ENCODE measurements at regions not wholly inside any gene's neighbourhood (a gene's known extent, or its start where the extent isn't known, plus 50 kb on each side); places are given as distances from the start of the nearest gene placed in this dataset.
"Not testable (repeated sequence)": the region's sequence is repeated elsewhere in the genome, so short reads cannot be mapped to it uniquely, and the experiment has no call there.

DNA sequence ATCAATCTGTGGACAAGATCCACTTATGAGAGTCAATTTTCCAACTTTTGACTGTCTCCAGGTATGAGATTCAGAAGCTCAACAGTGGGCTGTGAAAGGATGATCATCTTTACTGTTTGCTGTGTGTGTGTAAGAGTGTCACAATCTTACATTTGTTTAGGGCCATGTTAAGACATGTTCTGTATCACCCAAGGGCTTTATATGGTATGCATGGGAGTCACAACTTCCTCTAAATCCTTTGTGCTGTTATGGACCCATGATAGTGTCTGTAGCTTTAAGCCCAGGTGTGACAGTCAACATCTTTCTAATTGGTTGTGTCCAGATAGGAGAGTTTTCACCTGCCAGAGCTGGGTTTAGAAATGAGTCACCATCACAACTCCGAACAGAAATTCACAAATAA, 70.2 kb downstream of the ZNF726 start:
- not testable (repeated sequence) for H3K27ac ChIP-seq (ENCODE audit: low read depth, low read length); H3K4me1 ChIP-seq (ENCODE audit: control insufficient read depth, insufficient read depth, low read length); H3K9me3 ChIP-seq (ENCODE audit: control insufficient read depth, insufficient read depth, low read length); H3K36me3 ChIP-seq (ENCODE audit: control insufficient read depth, insufficient read depth, low read length); H3K4me3 ChIP-seq (ENCODE audit: low read depth, low read length); DNase-seq (ENCODE audit: low read depth in 4 of 6, low spot score in 6 of 6); H3K27me3 ChIP-seq (ENCODE audit: control insufficient read depth, insufficient read depth, low read length)
- WGBS (ENCODE audit: insufficient coverage): no CpG with 5 or more reads among the region's 1 CpG

DNA sequence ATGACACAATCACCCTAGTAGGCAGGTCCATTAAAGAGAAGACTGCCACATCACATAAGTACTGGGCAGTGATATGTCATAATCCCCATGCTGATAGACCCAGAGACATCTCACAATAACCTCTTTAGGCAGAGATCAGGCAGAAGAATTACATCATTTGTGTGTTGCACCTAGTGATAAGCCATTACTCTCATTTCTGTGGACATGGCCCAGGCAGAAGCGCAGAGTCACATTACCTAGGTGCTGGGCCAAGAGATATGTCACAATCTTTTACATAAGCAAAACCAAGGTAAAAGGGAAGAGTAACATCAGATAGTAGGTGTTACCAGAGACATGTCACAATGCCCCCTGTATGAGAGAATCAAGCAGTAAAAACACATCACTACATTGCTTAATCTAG, 71.9 kb downstream of the ZNF726 start:
- no CpG with 5 or more reads among the region's 1 CpG for WGBS (ENCODE audit: insufficient coverage)
- Histone ChIP-seq H3K9me3 (ENCODE audit: control insufficient read depth, insufficient read depth, low read length) (no peaks in the 10 kb centered on the region), H3K4me1 (ENCODE audit: control insufficient read depth, insufficient read depth, low read length) (no peaks in the 10 kb centered on the region), H3K27ac (ENCODE audit: low read depth, low read length) (no peak overlapping the region), H3K27me3 (ENCODE audit: control insufficient read depth, insufficient read depth, low read length) (no peaks in the 10 kb centered on the region), H3K4me3 (ENCODE audit: low read depth, low read length) (no peak overlapping the region), H3K36me3 (ENCODE audit: control insufficient read depth, insufficient read depth, low read length) (no peaks in the 10 kb centered on the region)
- DNase-seq (ENCODE audit: low read depth in 4 of 6, low spot score in 6 of 6): no peak

DNA sequence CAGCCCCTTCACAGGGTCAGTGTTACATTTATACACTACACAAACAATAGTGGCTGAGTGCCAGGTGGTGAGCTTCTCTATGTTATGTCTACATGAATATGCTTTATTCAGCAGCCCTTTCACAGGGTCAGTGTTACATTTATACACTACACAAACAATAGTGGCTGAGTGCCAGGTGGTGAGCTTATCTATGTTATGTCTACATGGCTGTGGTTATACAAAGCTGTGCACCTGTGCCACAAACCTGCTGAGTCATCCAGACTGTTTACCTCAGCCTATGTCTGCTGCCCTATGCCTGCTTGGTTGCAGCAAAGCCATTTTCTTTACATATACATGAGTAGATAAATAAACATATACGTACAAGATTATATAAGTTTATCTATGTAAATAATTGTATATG, 76.5 kb downstream of the ZNF726 start:
- WGBS (ENCODE audit: insufficient coverage): no CpG with 5 or more reads among the region's 1 CpG
- no peak overlapping the region for H3K4me3 ChIP-seq (ENCODE audit: low read depth, low read length)
- no peaks in the 10 kb centered on the region for H3K4me1 ChIP-seq (ENCODE audit: control insufficient read depth, insufficient read depth, low read length)
- no peaks in the 10 kb centered on the region for H3K36me3 ChIP-seq (ENCODE audit: control insufficient read depth, insufficient read depth, low read length)
- no peak overlapping the region for H3K27ac ChIP-seq (ENCODE audit: low read depth, low read length)
- no peaks in the 10 kb centered on the region for H3K27me3 ChIP-seq (ENCODE audit: control insufficient read depth, insufficient read depth, low read length)
- H3K9me3 ChIP-seq (ENCODE audit: control insufficient read depth, insufficient read depth, low read length): no peaks in the 10 kb centered on the region
- no peak for DNase-seq (ENCODE audit: low read depth in 4 of 6, low spot score in 6 of 6)

DNA sequence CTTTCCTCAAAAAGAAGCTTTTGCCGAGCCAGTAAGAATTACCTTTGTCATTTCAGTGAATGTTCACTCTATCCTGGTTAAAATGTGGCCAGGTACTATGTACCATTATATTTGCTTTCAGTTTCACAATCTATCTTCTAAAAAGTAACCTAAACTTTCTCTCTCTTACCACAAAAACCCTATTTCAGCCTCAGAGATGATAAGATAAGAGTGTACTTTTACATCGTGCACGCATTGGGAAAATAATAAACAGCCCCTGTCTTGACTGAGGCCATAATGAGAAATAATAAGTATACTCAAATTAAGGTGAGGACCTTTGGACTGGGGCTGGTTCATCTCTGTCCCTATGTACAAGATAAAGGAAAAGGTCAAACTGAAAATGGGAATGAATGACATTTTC, 77.7 kb downstream of the ZNF726 start:
- Histone ChIP-seq H3K36me3 (ENCODE audit: control insufficient read depth, insufficient read depth, low read length) (no peaks in the 10 kb centered on the region), H3K4me1 (ENCODE audit: control insufficient read depth, insufficient read depth, low read length) (no peaks in the 10 kb centered on the region), H3K27me3 (ENCODE audit: control insufficient read depth, insufficient read depth, low read length) (no peaks in the 10 kb centered on the region), H3K4me3 (ENCODE audit: low read depth, low read length) (no peak overlapping the region), H3K27ac (ENCODE audit: low read depth, low read length) (no peak overlapping the region), H3K9me3 (ENCODE audit: control insufficient read depth, insufficient read depth, low read length) (no peaks in the 10 kb centered on the region)
- no peak for DNase-seq (ENCODE audit: low read depth in 4 of 6, low spot score in 6 of 6)
- WGBS (ENCODE audit: insufficient coverage): no CpG with 5 or more reads among the region's 3 CpGs

DNA sequence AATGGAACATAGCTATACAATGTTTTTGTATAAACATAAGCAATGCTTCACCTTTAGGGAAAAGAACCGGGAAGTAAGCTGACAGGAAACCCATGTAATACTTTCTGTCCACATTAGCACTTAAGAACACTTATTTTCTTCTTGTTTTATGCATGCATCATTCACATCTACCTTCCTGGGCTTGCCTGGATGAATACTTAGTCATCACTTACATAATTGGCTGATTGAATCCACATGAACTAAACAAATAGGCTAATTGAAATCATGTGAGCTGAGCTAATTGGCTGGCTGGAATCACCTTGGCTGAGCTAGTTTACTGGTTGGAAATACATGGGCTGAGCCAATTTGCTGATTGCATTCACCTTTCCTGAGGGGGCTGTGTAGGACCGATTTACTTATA, 78.8 kb downstream of the ZNF726 start:
- H3K4me3 ChIP-seq (ENCODE audit: low read depth, low read length): no peak overlapping the region
- WGBS (ENCODE audit: insufficient coverage): no CpG with 5 or more reads among the region's 2 CpGs
- H3K4me1 ChIP-seq (ENCODE audit: control insufficient read depth, insufficient read depth, low read length): no peaks in the 10 kb centered on the region
- no peak overlapping the region for H3K27ac ChIP-seq (ENCODE audit: low read depth, low read length)
- no peaks in the 10 kb centered on the region for H3K9me3 ChIP-seq (ENCODE audit: control insufficient read depth, insufficient read depth, low read length)
- no peaks in the 10 kb centered on the region for H3K27me3 ChIP-seq (ENCODE audit: control insufficient read depth, insufficient read depth, low read length)
- H3K36me3 ChIP-seq (ENCODE audit: control insufficient read depth, insufficient read depth, low read length): no peaks in the 10 kb centered on the region
- no peak for DNase-seq (ENCODE audit: low read depth in 4 of 6, low spot score in 6 of 6)

DNA sequence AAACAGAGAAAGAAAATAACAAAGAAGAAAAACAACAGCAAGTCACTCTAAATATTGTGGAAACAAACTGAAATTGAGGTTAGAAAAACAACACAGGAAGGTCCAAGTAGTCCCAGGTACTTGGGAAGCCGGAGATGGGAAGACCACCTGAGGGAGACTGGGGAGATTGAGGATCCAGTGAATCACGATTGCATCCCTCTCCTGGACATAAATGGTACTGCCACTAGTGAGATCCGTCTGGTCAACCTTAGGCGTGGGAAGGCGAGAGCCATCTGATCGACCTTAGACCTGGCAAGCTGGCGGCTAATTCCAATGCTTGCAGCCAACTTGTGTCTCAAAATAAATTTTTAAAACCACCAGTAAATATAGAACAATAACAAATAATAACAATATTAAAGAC, 81.9 kb downstream of the ZNF726 start:
- peaks cover 4% of the 10 kb centered on the region for H3K9me3 ChIP-seq (ENCODE audit: control insufficient read depth, insufficient read depth, low read length)
- WGBS (ENCODE audit: insufficient coverage): 68% methylated on average over 7 of the region's 7 CpGs

DNA sequence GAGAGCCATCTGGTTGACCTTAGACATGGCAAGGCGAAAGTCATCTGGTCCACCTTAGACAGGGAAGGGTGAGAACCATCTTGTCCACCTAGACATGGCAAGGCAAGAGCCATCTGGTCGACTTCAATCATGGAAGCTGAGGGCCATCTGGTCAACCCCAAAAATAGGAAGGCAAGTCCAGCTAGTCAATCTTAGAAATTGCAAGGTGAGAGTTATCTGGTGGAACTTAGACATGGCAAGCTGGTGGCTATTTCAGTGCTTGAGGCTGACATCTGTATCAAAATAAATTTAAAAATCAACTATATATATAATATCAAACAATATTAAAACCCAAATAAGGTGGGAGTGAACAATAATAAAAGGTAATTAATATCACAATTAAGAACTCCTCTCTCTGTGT, 83.9 kb downstream of the ZNF726 start:
- Histone ChIP-seq H3K4me3 (ENCODE audit: low read depth, low read length) (no peak overlapping the region), H3K9me3 (ENCODE audit: control insufficient read depth, insufficient read depth, low read length) (peaks cover 8% of the 10 kb centered on the region), H3K27ac (ENCODE audit: low read depth, low read length) (no peak overlapping the region), H3K36me3 (ENCODE audit: control insufficient read depth, insufficient read depth, low read length) (no peaks in the 10 kb centered on the region), H3K4me1 (ENCODE audit: control insufficient read depth, insufficient read depth, low read length) (no peaks in the 10 kb centered on the region), H3K27me3 (ENCODE audit: control insufficient read depth, insufficient read depth, low read length) (no peaks in the 10 kb centered on the region)
- DNase-seq (ENCODE audit: low read depth in 4 of 6, low spot score in 6 of 6): no peak
- WGBS (ENCODE audit: insufficient coverage): 58% methylated on average over 2 of the region's 2 CpGs

More for the DNA sequence above, 81.9 kb downstream of the ZNF726 start:
- Histone ChIP-seq H3K36me3 (ENCODE audit: control insufficient read depth, insufficient read depth, low read length) (no peaks in the 10 kb centered on the region), H3K4me3 (ENCODE audit: low read depth, low read length) (no peak overlapping the region), H3K4me1 (ENCODE audit: control insufficient read depth, insufficient read depth, low read length) (no peaks in the 10 kb centered on the region), H3K27me3 (ENCODE audit: control insufficient read depth, insufficient read depth, low read length) (no peaks in the 10 kb centered on the region), H3K27ac (ENCODE audit: low read depth, low read length) (no peak overlapping the region)
- no peak for DNase-seq (ENCODE audit: low read depth in 4 of 6, low spot score in 6 of 6)

DNA sequence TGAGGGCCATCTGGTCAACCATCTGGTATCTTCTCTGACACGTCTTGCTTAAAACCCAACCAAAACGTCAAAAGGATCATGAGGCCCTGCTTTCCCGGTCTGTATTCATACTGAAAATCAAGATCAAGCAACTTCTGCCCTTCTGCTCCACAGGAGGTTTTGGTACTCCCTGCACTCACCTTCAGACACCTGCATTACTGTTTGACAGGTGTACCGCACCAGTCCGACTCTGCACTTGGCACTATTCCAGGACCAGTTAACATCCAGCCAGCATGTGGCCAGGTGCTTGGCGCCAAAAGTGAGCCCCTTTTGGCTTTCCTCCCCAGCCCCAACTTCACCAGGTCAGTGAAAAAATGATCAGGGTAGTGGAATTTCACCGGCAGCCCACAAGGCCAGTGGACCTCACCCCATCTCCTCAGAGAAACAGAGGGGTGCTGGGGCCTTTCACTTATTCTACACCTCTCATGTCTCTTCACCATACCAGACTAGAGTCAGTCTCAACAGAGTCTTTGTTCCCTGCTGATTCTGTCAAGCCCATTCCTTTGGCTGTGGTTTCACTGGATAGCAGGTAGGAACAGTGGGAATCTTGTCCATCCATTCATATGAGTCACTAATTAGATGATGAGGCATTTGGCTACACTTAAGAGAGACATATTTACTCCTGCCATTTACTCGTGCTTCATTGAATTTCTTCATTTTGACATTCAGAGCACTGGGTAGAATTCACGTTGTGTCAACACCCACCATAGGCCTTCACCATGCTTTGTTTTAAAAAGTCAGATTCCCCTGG, 85.3 kb downstream of the ZNF726 start:
- Histone ChIP-seq H3K9me3 (ENCODE audit: control insufficient read depth, insufficient read depth, low read length) (peaks cover 8% of the 10 kb centered on the region), H3K27me3 (ENCODE audit: control insufficient read depth, insufficient read depth, low read length) (no peaks in the 10 kb centered on the region), H3K4me1 (ENCODE audit: control insufficient read depth, insufficient read depth, low read length) (no peaks in the 10 kb centered on the region), H3K4me3 (ENCODE audit: low read depth, low read length) (no peak overlapping the region), H3K27ac (ENCODE audit: low read depth, low read length) (no peak overlapping the region), H3K36me3 (ENCODE audit: control insufficient read depth, insufficient read depth, low read length) (no peaks in the 10 kb centered on the region)
- no peak for DNase-seq (ENCODE audit: low read depth in 4 of 6, low spot score in 6 of 6)
- WGBS (ENCODE audit: insufficient coverage): 83% methylated on average over 5 of the region's 9 CpGs

DNA sequence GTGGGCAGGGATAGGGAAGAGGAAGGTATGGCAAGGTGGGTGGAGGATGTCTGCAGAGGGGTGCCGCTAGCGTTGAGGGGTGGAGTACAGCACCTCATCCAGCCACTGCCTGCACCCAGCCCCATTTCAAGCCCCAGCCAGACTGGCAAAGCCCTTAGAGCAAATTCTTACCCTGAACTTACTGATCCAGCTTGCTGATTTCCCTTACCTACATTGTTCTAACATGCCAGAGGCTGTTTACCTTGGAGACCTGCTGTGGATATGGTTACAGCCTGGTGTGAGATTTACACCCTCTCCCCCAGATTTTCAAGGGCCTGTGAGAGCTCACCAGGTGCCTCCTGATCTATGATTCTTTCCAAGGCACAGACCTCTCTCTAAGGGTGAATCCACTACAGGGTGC, 86.0 kb downstream of the ZNF726 start:
- H3K27me3 ChIP-seq (ENCODE audit: control insufficient read depth, insufficient read depth, low read length): no peaks in the 10 kb centered on the region
- DNase-seq (ENCODE audit: low read depth in 4 of 6, low spot score in 6 of 6): no peak
- H3K4me3 ChIP-seq (ENCODE audit: low read depth, low read length): no peak overlapping the region
- H3K27ac ChIP-seq (ENCODE audit: low read depth, low read length): no peak overlapping the region
- no peaks in the 10 kb centered on the region for H3K4me1 ChIP-seq (ENCODE audit: control insufficient read depth, insufficient read depth, low read length)
- H3K36me3 ChIP-seq (ENCODE audit: control insufficient read depth, insufficient read depth, low read length): no peaks in the 10 kb centered on the region
- H3K9me3 ChIP-seq (ENCODE audit: control insufficient read depth, insufficient read depth, low read length): peaks cover 8% of the 10 kb centered on the region
- WGBS (ENCODE audit: insufficient coverage): no CpG with 5 or more reads among the region's 2 CpGs

DNA sequence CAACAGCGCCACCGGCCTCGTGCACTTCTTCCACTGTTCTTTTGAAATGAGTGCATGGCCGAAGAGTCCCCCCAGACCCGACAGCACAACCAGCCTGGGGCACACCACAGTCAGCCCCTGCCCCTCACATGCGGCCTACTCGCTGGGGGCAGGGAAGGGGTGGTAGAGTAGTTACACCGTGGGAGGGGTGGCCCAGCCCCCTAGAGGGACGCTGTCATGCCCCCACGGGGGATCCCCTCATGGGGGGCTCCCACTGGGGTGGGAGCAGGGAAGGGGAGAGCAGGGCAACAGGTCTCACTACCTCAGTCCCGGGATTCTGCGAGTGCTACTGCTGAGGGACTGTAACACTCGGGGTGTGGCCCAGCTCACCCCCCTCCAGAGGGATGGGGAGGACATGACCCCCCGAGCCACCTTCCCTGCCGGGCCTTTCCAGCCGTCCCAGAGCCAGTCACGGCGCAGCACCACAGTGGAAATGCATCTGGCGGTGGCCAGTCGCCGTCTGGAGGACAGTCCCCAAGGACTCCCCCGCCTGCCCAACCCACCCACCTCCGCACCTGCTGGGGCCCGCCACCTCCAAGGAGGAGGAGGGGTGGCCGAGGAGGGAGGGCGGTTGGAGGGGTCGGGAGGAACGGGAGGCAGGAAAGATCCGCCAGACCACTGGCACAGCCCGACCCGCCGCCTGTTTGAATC, 84.6 kb upstream of the ZNF254 start:
- Histone ChIP-seq H3K9me3 (ENCODE audit: control insufficient read depth, insufficient read depth, low read length) (peaks cover 8% of the 10 kb centered on the region), H3K27me3 (ENCODE audit: control insufficient read depth, insufficient read depth, low read length) (no peaks in the 10 kb centered on the region), H3K27ac (ENCODE audit: low read depth, low read length) (no peak overlapping the region), H3K4me1 (ENCODE audit: control insufficient read depth, insufficient read depth, low read length) (no peaks in the 10 kb centered on the region), H3K36me3 (ENCODE audit: control insufficient read depth, insufficient read depth, low read length) (no peaks in the 10 kb centered on the region), H3K4me3 (ENCODE audit: low read depth, low read length) (no peak overlapping the region)
- DNase-seq (ENCODE audit: low read depth in 4 of 6, low spot score in 6 of 6): no peak
- 83% methylated on average over 18 of the region's 32 CpGs for WGBS (ENCODE audit: insufficient coverage)
